B cell (primary cell): ENCODE measurements at regions not wholly inside any gene's neighbourhood (a gene's known extent, or its start where the extent isn't known, plus 50 kb on each side); places are given as distances from the start of the nearest gene placed in this dataset.

Source experiments
- EZH2 ChIP-seq: IDR thresholded peaks from 2 replicates; pipeline ENCODE4 v1.6.1; 2012; ENCODE audit warnings: borderline replicate concordance, low read depth, mild to moderate bottlenecking, moderate library complexity, low read length; ENCODE audit not compliant: insufficient read depth, poor library complexity, severe bottlenecking
- TF ChIP-seq, protein P1 (sequence below): fragments of 200-600 bp; IDR thresholded peaks from one replicate; pipeline ENCODE4 v1.8.0; 2022; ENCODE audit warnings: antibody characterized with exemption, mild to moderate bottlenecking

DNA sequence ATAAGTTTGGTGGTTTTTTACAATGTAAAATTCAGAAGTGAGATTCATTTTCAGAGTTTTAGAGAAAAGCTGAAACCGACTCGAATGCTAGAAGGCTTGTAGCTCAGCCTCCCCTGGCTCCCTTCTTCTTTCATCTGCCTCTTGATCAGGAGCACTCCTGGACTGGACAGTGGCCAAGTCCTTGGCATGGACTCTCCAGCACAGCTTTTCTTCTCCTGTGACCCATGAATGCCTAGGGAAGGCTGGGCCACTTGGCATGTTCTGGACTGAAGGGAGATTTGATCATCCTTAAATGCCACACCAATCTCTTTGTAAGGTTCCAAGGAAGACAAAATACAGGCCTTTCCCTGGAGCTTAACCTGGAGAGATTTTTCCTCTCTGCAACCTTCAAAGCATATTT, 384.0 kb upstream of the SASH1 start:
- TF ChIP-seq, protein P1, sequence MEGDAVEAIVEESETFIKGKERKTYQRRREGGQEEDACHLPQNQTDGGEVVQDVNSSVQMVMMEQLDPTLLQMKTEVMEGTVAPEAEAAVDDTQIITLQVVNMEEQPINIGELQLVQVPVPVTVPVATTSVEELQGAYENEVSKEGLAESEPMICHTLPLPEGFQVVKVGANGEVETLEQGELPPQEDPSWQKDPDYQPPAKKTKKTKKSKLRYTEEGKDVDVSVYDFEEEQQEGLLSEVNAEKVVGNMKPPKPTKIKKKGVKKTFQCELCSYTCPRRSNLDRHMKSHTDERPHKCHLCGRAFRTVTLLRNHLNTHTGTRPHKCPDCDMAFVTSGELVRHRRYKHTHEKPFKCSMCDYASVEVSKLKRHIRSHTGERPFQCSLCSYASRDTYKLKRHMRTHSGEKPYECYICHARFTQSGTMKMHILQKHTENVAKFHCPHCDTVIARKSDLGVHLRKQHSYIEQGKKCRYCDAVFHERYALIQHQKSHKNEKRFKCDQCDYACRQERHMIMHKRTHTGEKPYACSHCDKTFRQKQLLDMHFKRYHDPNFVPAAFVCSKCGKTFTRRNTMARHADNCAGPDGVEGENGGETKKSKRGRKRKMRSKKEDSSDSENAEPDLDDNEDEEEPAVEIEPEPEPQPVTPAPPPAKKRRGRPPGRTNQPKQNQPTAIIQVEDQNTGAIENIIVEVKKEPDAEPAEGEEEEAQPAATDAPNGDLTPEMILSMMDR = no peak
- TF ChIP-seq EZH2 = no peak
